Endothelial cell of umbilical vein (primary cell): ENCODE measurements at regions not wholly inside any gene's neighbourhood (a gene's known extent, or its start where the extent isn't known, plus 50 kb on each side); places are given as distances from the start of the nearest gene placed in this dataset.

ENCODE experiments used
- BruUV-seq: library from RNA; stranded (reverse); fragments of 400-500 nt; replicated peaks from 2 replicates; lab custom pipeline; 2021; lab: Mats Ljungman, UMichigan
- CTCF ChIA-PET: fragments of 300-600, 350-600 bp; sonication (Branson Sonifier 250); formaldehyde crosslinking; loops from one replicate; lab custom pipeline; 2021; ENCODE audit warnings: antibody characterized with exemption, inconsistent platforms; lab: Charles Lee
- POLR2A ChIA-PET: fragments of 300-600, 350-600 bp; sonication (Branson Sonifier 250); formaldehyde crosslinking; loops from one replicate; lab custom pipeline; 2021; ENCODE audit warnings: antibody characterized with exemption, inconsistent platforms; lab: Charles Lee
- DNase-seq: peaks from one replicate; pipeline ENCODE4 v3.0.0-alpha.2; 2011; ENCODE audit warnings: low read depth, low spot score
- FAIRE-seq: peaks from 2 replicates; lab custom pipeline; 2011; peaks lifted over from hg19 to GRCh38; lab: Jason Lieb, UNC
- H2AFZ ChIP-seq: 2 replicates; pipeline ENCODE4 v1.6.0; 2012; ENCODE audit warnings: low read depth, low read length, control low read depth, inconsistent platforms
- H3K27ac ChIP-seq: 2 replicates; pipeline ENCODE4 v1.5.1; 2011; ENCODE audit warnings: low read depth, mild to moderate bottlenecking, control low read depth, low read length, moderate library complexity; ENCODE audit not compliant: insufficient read depth
- H3K27me3 ChIP-seq, 2 experiments: 2 replicates each; pipeline versions ENCODE4 v1.6.0 to v1.6.1; 2011; ENCODE audit warnings: low read length in 2 of 2, mixed read lengths in 1 of 2; ENCODE audit not compliant: control insufficient read depth in 2 of 2, insufficient read depth in 2 of 2
- H3K36me3 ChIP-seq, 2 experiments: 2 replicates in 1 of 2; 3 replicates in 1 of 2; pipeline ENCODE4 v1.5.1; 2011; ENCODE audit warnings: low read length in 2 of 2, mild to moderate bottlenecking in 1 of 2, moderate library complexity in 1 of 2; ENCODE audit not compliant: control insufficient read depth in 2 of 2, insufficient read depth in 2 of 2; ENCODE audit errors: extremely low read depth in 1 of 2
- H3K4me1 ChIP-seq: 3 replicates; pipeline ENCODE4 v1.5.1; 2011; ENCODE audit warnings: mild to moderate bottlenecking, low read length; ENCODE audit not compliant: control insufficient read depth, insufficient read depth; ENCODE audit errors: extremely low read depth
- H3K4me2 ChIP-seq: 2 replicates; pipeline ENCODE4 v1.6.1; 2011; ENCODE audit warnings: low read length, control low read depth, mixed read lengths; ENCODE audit not compliant: insufficient read depth
- H3K4me3 ChIP-seq, 3 experiments: fragments of 200-600 bp in 1 of 3; sonication (generic), shearing (Covaris generic) in 1 of 3; replicated peaks in 1 of 3; 2 replicates each; pipeline ENCODE4 v1.5.1; 2011 to 2016; ENCODE audit warnings: control low read depth in 3 of 3, low read length in 3 of 3, mild to moderate bottlenecking in 2 of 3, inconsistent platforms in 1 of 3, low read depth in 1 of 3, moderate library complexity in 1 of 3; ENCODE audit not compliant: insufficient read depth in 1 of 3
- H3K79me2 ChIP-seq: 2 replicates; pipeline ENCODE4 v1.6.0; 2012; ENCODE audit warnings: low read length, inconsistent platforms; ENCODE audit not compliant: control insufficient read depth, insufficient read depth
- H3K9ac ChIP-seq: replicated peaks from 2 replicates; pipeline ENCODE3; 2011; ENCODE audit warnings: low read length, control low read depth; ENCODE audit not compliant: insufficient read depth; ENCODE audit errors: extremely low read depth
- H3K9me1 ChIP-seq: replicated peaks from 3 replicates; pipeline ENCODE4 v1.6.0; 2011; ENCODE audit warnings: mild to moderate bottlenecking, low read length; ENCODE audit not compliant: control insufficient read depth, insufficient read depth; ENCODE audit errors: extremely low read depth
- H3K9me3 ChIP-seq: replicated peaks from 2 replicates; pipeline ENCODE4 v1.5.1; 2012; ENCODE audit warnings: low read length, inconsistent platforms; ENCODE audit not compliant: control insufficient read depth, insufficient read depth
- H4K20me1 ChIP-seq: replicated peaks from 2 replicates; pipeline ENCODE3; 2011; ENCODE audit warnings: mild to moderate bottlenecking, low read length; ENCODE audit not compliant: control insufficient read depth, insufficient read depth; ENCODE audit errors: extremely low read depth
- CTCF ChIP-seq, 2 donors: IDR thresholded peaks; 1 replicate in 1 of 2; 2 replicates in 1 of 2; pipeline ENCODE4 v1.5.1; 2011; ENCODE audit warnings: low read length in 2 of 2, mild to moderate bottlenecking in 2 of 2, moderate library complexity in 2 of 2, control low read depth in 1 of 2, inconsistent platforms in 1 of 2, low read depth in 1 of 2; ENCODE audit not compliant: insufficient read depth in 1 of 2; ENCODE audit errors: extremely low read depth in 1 of 2
- EZH2 ChIP-seq: IDR thresholded peaks from 2 replicates; pipeline ENCODE4 v1.6.1; 2012; ENCODE audit warnings: borderline replicate concordance, low read depth, mild to moderate bottlenecking, moderate library complexity, low read length, inconsistent platforms; ENCODE audit not compliant: severe bottlenecking
- FOS ChIP-seq: IDR thresholded peaks from 2 replicates; pipeline ENCODE4 v1.6.1; 2011; ENCODE audit warnings: mild to moderate bottlenecking, low read length, moderate library complexity, borderline replicate concordance; ENCODE audit not compliant: insufficient read depth
- GATA2 ChIP-seq: IDR thresholded peaks from 2 replicates; pipeline ENCODE4 v1.7.0; 2011; ENCODE audit warnings: low read depth, mild to moderate bottlenecking, moderate library complexity, mixed read lengths, low read length; ENCODE audit not compliant: insufficient read length, insufficient read depth
- JUN ChIP-seq: IDR thresholded peaks from 2 replicates; pipeline ENCODE4 v1.6.1; 2011; ENCODE audit warnings: borderline replicate concordance, low read depth; ENCODE audit not compliant: insufficient read length, insufficient read depth
- MYC ChIP-seq: IDR thresholded peaks from one replicate; pipeline ENCODE4 v1.6.1; 2011; ENCODE audit warnings: mild to moderate bottlenecking, low read depth, low read length
- POLR2A ChIP-seq: IDR thresholded peaks from 2 replicates; pipeline ENCODE4 v1.6.1; 2012; ENCODE audit warnings: low read depth, mild to moderate bottlenecking, control low read depth, low read length
- POLR2AphosphoS5 ChIP-seq: IDR thresholded peaks from 2 replicates; pipeline ENCODE4 v1.6.1; 2012; ENCODE audit warnings: low read depth, mild to moderate bottlenecking, control low read depth, low read length, moderate library complexity; ENCODE audit not compliant: insufficient read depth
- dilution Hi-C: fragments of 300-500 bp; cut with MboI; formaldehyde crosslinking; loops from one replicate; pipeline ENCODE4 v1.15.0; 2019; ENCODE audit warnings: low sequenced_read_pairs; ENCODE audit not compliant: extremely low pct_ligation_motif_present
- intact Hi-C: fragments of 100-400 bp; cut with micrococcal nuclease; formaldehyde crosslinking; loops from one replicate; pipeline ENCODE4 v1.10.0; 2022
- TF ChIP-seq, protein P1 (sequence below): IDR thresholded peaks from 2 replicates; pipeline ENCODE4 v1.6.1; 2011; ENCODE audit not compliant: insufficient read depth, insufficient read length

- intact Hi-C loops = no loop called here
- POLR2A ChIA-PET = no interaction called here
- Histone ChIP-seq H3K9me3 (peaks cover 2% of the 10 kb centered on the region), H3K27me3 (no peaks in the 10 kb centered on the region), H3K36me3 (no peaks in the 10 kb centered on the region), H3K9me1 (no peaks in the 10 kb centered on the region), H3K4me2 (no peak overlapping the region), H3K9ac (no peak overlapping the region), H3K79me2 (no peaks in the 10 kb centered on the region), H3K27ac (no peak overlapping the region), H3K4me1 (no peaks in the 10 kb centered on the region), H2AFZ (no peak overlapping the region), H4K20me1 (no peaks in the 10 kb centered on the region), H3K4me3 (no peak overlapping the region)
- FAIRE-seq = no peak
- no peak for DNase-seq
- no TSS peak for BruUV-seq
- dilution Hi-C loops = no loop called here
- TF ChIP-seq GATA2 (no peak), EZH2 (no peak), FOS (no peak), CTCF (IDR thresholded peaks at IDR 0.05; ENCODE audit: extremely low read depth in 1 of 2, insufficient read depth in 1 of 2, low read depth in 1 of 2, low read length in 2 of 2) (no peak), MYC (no peak), JUN (no peak), POLR2A (no peak), POLR2AphosphoS5 (no peak)
- TF ChIP-seq, protein P1, sequence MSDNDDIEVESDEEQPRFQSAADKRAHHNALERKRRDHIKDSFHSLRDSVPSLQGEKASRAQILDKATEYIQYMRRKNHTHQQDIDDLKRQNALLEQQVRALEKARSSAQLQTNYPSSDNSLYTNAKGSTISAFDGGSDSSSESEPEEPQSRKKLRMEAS = no peak
- CTCF ChIA-PET = interaction anchor here (0.8 kb wide), 1 partner anchor 44 kb away, joined by 3 read pairs; no protein-coding TSS in a partner anchor
Measured at GRCh38 chr5:18152671-18153070, 518.4 kb downstream of the TAF11L14 start.
